ENCODE measurements at regions not wholly inside any gene's neighbourhood (a gene's known extent, or its start where the extent isn't known, plus 50 kb on each side); places are given as distances from the start of the nearest gene placed in this dataset.

DNA sequence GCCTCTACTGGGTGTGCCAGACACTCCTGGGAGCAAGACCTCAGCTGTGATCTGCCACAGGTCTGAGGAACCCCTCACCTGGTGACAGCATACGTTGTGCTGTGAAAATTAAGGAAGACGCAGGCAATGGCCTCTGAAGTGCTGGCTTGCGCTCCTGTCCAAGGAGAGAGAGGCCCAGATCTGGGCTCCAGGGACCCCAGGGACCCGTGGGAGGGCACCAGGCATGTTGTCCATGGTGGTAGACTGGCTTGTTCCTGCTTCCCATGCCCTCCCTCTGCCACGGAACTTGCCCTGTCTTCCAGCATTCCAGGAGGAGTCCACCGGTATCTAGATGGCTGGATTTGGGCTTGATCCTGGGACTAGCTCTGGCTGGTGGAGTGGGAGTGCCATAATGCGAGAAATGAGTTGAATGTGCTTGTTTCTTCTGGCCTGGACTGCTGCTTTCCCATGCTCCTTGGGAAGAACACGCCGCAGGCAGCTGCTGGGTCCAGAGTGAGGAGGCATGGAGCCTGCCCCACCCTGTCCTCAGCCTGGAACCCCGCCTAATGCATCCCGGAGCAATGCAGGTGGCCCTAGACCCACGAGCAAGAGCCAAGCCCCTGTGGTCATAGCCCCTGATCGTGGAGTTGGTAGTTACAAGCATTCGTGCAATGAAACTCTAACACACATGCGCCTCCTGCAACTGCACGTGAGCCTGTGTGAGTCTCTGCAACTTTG, 190.2 kb downstream of the TEX29 start:
- Histone ChIP-seq H3K36me3 (ENCODE audit: insufficient read depth, low read length, poor library complexity, severe bottlenecking) (no peaks in the 10 kb centered on the region), H3K9me3 (ENCODE audit: low read depth, low read length, poor library complexity, severe bottlenecking) (no peaks in the 10 kb centered on the region), H3K4me3 (ENCODE audit: low read depth, low read length, poor library complexity, severe bottlenecking) (no peak overlapping the region), H3K4me1 (ENCODE audit: insufficient read depth, low read length, poor library complexity, severe bottlenecking) (no peaks in the 10 kb centered on the region), H3K27ac (ENCODE audit: low read depth, low read length, poor library complexity, severe bottlenecking) (no peak overlapping the region), H3K27me3 (replicated peaks; ENCODE audit: insufficient read depth, low read depth, low read length, poor library complexity) (peaks cover 15% of the 10 kb centered on the region)
- DNase-seq (ENCODE audit: low spot score): no peak
- CTCF ChIA-PET: no interaction called here
- BruUV-seq (replicated peaks): no TSS peak
- TF ChIP-seq EZH2 (IDR thresholded peaks at IDR 0.05; ENCODE audit: borderline replicate concordance, low read depth, low read length, poor library complexity, severe bottlenecking): no peak
- TF ChIP-seq, protein P1, sequence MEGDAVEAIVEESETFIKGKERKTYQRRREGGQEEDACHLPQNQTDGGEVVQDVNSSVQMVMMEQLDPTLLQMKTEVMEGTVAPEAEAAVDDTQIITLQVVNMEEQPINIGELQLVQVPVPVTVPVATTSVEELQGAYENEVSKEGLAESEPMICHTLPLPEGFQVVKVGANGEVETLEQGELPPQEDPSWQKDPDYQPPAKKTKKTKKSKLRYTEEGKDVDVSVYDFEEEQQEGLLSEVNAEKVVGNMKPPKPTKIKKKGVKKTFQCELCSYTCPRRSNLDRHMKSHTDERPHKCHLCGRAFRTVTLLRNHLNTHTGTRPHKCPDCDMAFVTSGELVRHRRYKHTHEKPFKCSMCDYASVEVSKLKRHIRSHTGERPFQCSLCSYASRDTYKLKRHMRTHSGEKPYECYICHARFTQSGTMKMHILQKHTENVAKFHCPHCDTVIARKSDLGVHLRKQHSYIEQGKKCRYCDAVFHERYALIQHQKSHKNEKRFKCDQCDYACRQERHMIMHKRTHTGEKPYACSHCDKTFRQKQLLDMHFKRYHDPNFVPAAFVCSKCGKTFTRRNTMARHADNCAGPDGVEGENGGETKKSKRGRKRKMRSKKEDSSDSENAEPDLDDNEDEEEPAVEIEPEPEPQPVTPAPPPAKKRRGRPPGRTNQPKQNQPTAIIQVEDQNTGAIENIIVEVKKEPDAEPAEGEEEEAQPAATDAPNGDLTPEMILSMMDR (conservative IDR thresholded peaks at IDR 0.05; ENCODE audit: low read depth, low read length): no peak
- intact Hi-C loops (cut with micrococcal nuclease; ENCODE audit: unreplicated experiment): no loop called here
- POLR2A ChIA-PET (ENCODE audit: low non-redundant PET): no interaction called here

DNA sequence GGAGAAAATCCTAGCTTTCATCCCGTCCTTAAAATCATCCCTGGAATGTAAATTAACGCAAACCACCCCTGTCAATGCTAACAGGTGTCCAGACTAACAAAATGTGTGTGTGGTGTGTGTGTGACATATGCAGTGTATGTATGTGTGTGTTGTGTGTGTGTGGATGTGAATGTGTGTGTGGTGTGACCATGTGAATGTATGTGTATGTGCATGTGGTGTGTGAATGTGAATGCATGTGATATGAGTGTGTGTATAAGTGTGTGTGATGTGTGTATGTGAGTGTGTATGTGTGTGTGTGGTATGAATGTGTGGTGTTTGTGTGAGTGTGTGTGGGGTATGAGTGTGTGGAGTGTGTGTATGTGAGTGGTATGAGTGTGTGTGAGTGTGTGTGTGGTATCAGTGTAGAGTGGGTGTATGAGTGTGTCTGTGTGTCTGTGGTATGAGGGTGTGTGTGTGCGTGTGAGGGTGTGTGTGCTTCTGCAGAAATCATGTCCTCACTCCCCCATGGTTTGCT, 190.8 kb downstream of the TEX29 start:
- Histone ChIP-seq H3K36me3 (ENCODE audit: insufficient read depth, low read length, poor library complexity, severe bottlenecking) (no peaks in the 10 kb centered on the region), H3K27me3 (replicated peaks; ENCODE audit: insufficient read depth, low read depth, low read length, poor library complexity) (peaks cover 20% of the 10 kb centered on the region), H3K4me1 (ENCODE audit: insufficient read depth, low read length, poor library complexity, severe bottlenecking) (no peaks in the 10 kb centered on the region), H3K4me3 (ENCODE audit: low read depth, low read length, poor library complexity, severe bottlenecking) (no peak overlapping the region), H3K9me3 (ENCODE audit: low read depth, low read length, poor library complexity, severe bottlenecking) (no peaks in the 10 kb centered on the region), H3K27ac (ENCODE audit: low read depth, low read length, poor library complexity, severe bottlenecking) (no peak overlapping the region)
- DNase-seq (ENCODE audit: low spot score): no peak
- BruUV-seq (replicated peaks): no TSS peak
- TF ChIP-seq, protein P1 (conservative IDR thresholded peaks at IDR 0.05; ENCODE audit: low read depth, low read length): no peak
- no peak for TF ChIP-seq EZH2 (IDR thresholded peaks at IDR 0.05; ENCODE audit: borderline replicate concordance, low read depth, low read length, poor library complexity, severe bottlenecking)
- POLR2A ChIA-PET (ENCODE audit: low non-redundant PET): no interaction called here
- intact Hi-C loops (cut with micrococcal nuclease; ENCODE audit: unreplicated experiment): no loop called here
- CTCF ChIA-PET: no interaction called here

DNA sequence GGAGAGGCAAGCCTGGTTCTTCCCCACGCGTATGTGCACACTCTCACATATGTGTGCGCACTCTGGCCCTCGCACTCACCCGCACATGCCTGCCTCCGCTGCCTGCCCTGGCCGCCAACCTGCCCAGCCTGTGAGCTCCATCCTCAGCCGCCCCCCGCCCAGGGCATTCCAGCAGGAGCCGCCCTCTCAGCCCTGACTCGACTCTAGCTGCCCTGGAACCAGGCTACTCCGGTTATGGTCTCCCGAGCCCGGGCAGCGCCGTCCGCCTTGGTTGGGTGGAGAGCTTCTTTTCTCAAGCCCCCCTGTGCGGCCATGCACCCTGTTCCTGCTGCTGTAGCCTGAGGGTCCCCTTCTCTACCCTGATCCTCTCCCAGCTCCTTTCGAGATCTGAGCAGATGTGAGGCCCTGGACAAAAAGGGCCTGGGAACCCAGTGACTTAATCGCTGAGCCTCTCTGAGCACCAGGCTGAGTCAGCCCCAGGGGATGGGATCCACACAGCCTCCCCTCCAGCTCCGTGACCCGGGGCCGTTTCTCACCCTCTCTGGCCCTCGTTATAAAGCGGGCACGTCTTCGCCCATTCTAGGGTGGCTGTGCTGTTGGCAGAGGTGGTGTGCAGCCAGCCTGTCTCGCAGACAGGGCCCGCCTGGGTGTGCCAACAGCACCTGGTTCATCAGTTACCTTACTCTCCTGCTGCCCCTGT, 191.5 kb downstream of the TEX29 start:
- Histone ChIP-seq H3K4me3 (ENCODE audit: low read depth, low read length, poor library complexity, severe bottlenecking) (no peak overlapping the region), H3K36me3 (ENCODE audit: insufficient read depth, low read length, poor library complexity, severe bottlenecking) (no peaks in the 10 kb centered on the region), H3K4me1 (ENCODE audit: insufficient read depth, low read length, poor library complexity, severe bottlenecking) (no peaks in the 10 kb centered on the region), H3K27ac (ENCODE audit: low read depth, low read length, poor library complexity, severe bottlenecking) (no peak overlapping the region), H3K27me3 (replicated peaks; ENCODE audit: insufficient read depth, low read depth, low read length, poor library complexity) (peaks cover 25% of the 10 kb centered on the region), H3K9me3 (ENCODE audit: low read depth, low read length, poor library complexity, severe bottlenecking) (no peaks in the 10 kb centered on the region)
- TF ChIP-seq, protein P1 (conservative IDR thresholded peaks at IDR 0.05; ENCODE audit: low read depth, low read length): no peak
- TF ChIP-seq EZH2 (IDR thresholded peaks at IDR 0.05; ENCODE audit: borderline replicate concordance, low read depth, low read length, poor library complexity, severe bottlenecking): no peak
- no peak for DNase-seq (ENCODE audit: low spot score)
- no TSS peak for BruUV-seq (replicated peaks)
- intact Hi-C loops (cut with micrococcal nuclease; ENCODE audit: unreplicated experiment): no loop called here
- ChIA-PET POLR2A (ENCODE audit: low non-redundant PET) (no interaction called here), CTCF (no interaction called here)
